ENCODE measurements at regions not wholly inside any gene's neighbourhood (a gene's known extent, or its start where the extent isn't known, plus 50 kb on each side); places are given as distances from the start of the nearest gene placed in this dataset.
A peak's percentile ranks its signal among the peaks of the same experiment; 100 is the strongest.
"Not testable (repeated sequence)": the region's sequence is repeated elsewhere in the genome, so short reads cannot be mapped to it uniquely, and the experiment has no call there.

GRCh38 chr1:104028416-104029035 is 278.8 kb downstream of the AMY1C start:
- DNase-seq: no peak

GRCh38 chr1:104029456-104029970 is 279.8 kb downstream of the AMY1C start:
- DNase-seq: no peak

- no peak for DNase-seq
Observed at GRCh38 chr1:104056786-104057185, 307.1 kb downstream of the AMY1C start.

- not testable (repeated sequence) for DNase-seq
Observed at GRCh38 chr1:104057219-104057898, 307.7 kb downstream of the AMY1C start.

- DNase-seq: not testable (repeated sequence)
Observed at GRCh38 chr1:104061637-104062036, 311.9 kb downstream of the AMY1C start.

- DNase-seq: no peak
Observed at GRCh38 chr1:104064399-104064798, 314.7 kb downstream of the AMY1C start.

GRCh38 chr1:104072915-104073371 is 323.2 kb downstream of the AMY1C start:
- no peak for DNase-seq

GRCh38 chr1:104073463-104073902 is 323.8 kb downstream of the AMY1C start:
- DNase-seq: no peak

GRCh38 chr1:104082221-104082620 is 332.5 kb downstream of the AMY1C start:
- DNase-seq: no peak

GRCh38 chr1:104084380-104084779 is 334.7 kb downstream of the AMY1C start:
- DNase-seq: no peak

GRCh38 chr1:104092698-104093097 is 343.0 kb downstream of the AMY1C start:
- DNase-seq: no peak

GRCh38 chr1:104098837-104099236 is 349.1 kb downstream of the AMY1C start:
- DNase-seq: no peak

GRCh38 chr1:104100115-104100514 is 350.4 kb downstream of the AMY1C start:
- DNase-seq: no peak

GRCh38 chr1:104105465-104105864 is 355.8 kb downstream of the AMY1C start:
- DNase-seq: no peak

- DNase-seq: no peak
Observed at GRCh38 chr1:104120525-104120924, 370.8 kb downstream of the AMY1C start.

GRCh38 chr1:104121271-104121670 is 371.6 kb downstream of the AMY1C start:
- DNase-seq: no peak

GRCh38 chr1:104125266-104125665 is 375.6 kb downstream of the AMY1C start:
- DNase-seq: no peak

GRCh38 chr1:104125970-104126369 is 376.3 kb downstream of the AMY1C start:
- no peak for DNase-seq

- DNase-seq: peak; percentile 1
Observed at GRCh38 chr1:104132382-104132973, 382.8 kb downstream of the AMY1C start.

GRCh38 chr1:104135036-104135435 is 385.3 kb downstream of the AMY1C start:
- DNase-seq: not testable (repeated sequence)

- DNase-seq: no peak
Observed at GRCh38 chr1:104136621-104137020, 386.9 kb downstream of the AMY1C start.

GRCh38 chr1:104156738-104157137 is 407.0 kb downstream of the AMY1C start:
- no peak for DNase-seq

GRCh38 chr1:104163912-104164476 is 414.3 kb downstream of the AMY1C start:
- DNase-seq: no peak
